ENCODE measurements at regions not wholly inside any gene's neighbourhood (a gene's known extent, or its start where the extent isn't known, plus 50 kb on each side); places are given as distances from the start of the nearest gene placed in this dataset.
"Not testable (repeated sequence)": the region's sequence is repeated elsewhere in the genome, so short reads cannot be mapped to it uniquely, and the experiment has no call there.

GRCh38 chr3:30475038-30475808 is 131.2 kb upstream of the TGFBR2 start:
- H3K36me3 Mint-ChIP-seq: peaks cover 15% of the 10 kb centered on the region
- CTCF ChIA-PET: interaction anchor here (1.0 kb wide), 1 partner anchor 154 kb away, joined by 3 read pairs; no protein-coding TSS in a partner anchor
- ATAC-seq (no peak), DNase-seq (no peak)
- H3K27ac Mint-ChIP-seq: no peak overlapping the region
- H3K9me3 Mint-ChIP-seq (ENCODE audit: low read depth): peaks cover 4% of the 10 kb centered on the region
- peaks cover 15% of the 10 kb centered on the region for H3K4me1 Mint-ChIP-seq
- H3K27me3 Mint-ChIP-seq: no peaks in the 10 kb centered on the region
- no peak overlapping the region for H3K4me3 Mint-ChIP-seq

- H3K27me3 Mint-ChIP-seq: no peaks in the 10 kb centered on the region
- peaks cover 15% of the 10 kb centered on the region for H3K36me3 Mint-ChIP-seq
- CTCF ChIA-PET: interaction anchor here (1.0 kb wide), 1 partner anchor 154 kb away, joined by 3 read pairs; no protein-coding TSS in a partner anchor
- H3K4me3 Mint-ChIP-seq: no peak overlapping the region
- ATAC-seq (no peak), DNase-seq (no peak)
- H3K27ac Mint-ChIP-seq: no peak overlapping the region
- peaks cover 15% of the 10 kb centered on the region for H3K4me1 Mint-ChIP-seq
- H3K9me3 Mint-ChIP-seq (ENCODE audit: low read depth): peaks cover 4% of the 10 kb centered on the region
Observed at GRCh38 chr3:30475809-30476178, 130.6 kb upstream of the TGFBR2 start.

GRCh38 chr3:30476368-30477084 is 129.9 kb upstream of the TGFBR2 start:
- Mint-ChIP-seq H3K4me1 (peaks cover 15% of the 10 kb centered on the region), H3K27ac (no peak overlapping the region), H3K27me3 (no peaks in the 10 kb centered on the region), H3K9me3 (ENCODE audit: low read depth) (peaks cover 4% of the 10 kb centered on the region), H3K4me3 (no peak overlapping the region), H3K36me3 (peaks cover 15% of the 10 kb centered on the region)
- CTCF ChIA-PET: interaction anchor here (0.8 to 1.0 kb wide), 2 partner anchors 103 to 153 kb away, joined by 3 read pairs; no protein-coding TSS in a partner anchor
- DNase-seq (no peak), ATAC-seq (no peak)

DNA sequence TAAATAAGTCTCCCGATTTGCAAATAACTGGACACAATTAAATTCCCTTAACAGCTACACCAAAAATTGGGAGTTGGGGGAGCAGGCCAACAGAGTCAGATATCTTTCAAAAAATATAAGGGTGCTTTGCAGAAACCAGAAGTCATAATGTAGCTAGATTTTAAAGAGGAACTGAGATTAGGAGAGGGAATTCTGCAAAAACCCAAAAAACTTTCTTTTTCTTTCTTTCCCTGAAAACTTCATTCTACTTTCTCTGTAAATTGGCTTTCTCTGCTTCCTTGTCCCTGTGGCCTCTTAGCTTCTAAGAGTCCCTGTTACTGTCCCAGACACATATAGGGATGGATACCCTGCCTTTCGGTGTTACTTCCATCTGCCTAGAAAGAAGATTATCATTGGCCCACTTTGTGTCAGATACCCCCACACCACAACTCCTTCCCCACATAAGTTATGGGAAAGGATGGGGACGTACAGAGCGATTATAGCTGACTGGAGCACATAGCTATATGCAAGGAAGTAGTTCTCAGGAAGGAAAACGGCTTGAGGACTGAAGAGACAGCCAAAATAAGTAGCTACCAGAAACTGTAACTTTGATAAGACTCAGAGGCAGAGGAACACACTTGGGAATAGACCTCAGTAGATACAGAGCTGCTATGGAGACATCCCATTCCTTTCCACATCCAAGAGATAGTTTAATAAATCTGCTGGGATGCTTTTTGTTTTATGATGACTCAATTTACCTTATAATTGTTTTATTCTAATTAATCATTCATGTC is 129.1 kb upstream of the TGFBR2 start:
- Mint-ChIP-seq H3K4me1 (peaks cover 15% of the 10 kb centered on the region), H3K27me3 (no peaks in the 10 kb centered on the region), H3K36me3 (peaks cover 15% of the 10 kb centered on the region), H3K9me3 (ENCODE audit: low read depth) (peaks cover 4% of the 10 kb centered on the region), H3K27ac (no peak overlapping the region), H3K4me3 (no peak overlapping the region)
- CTCF ChIA-PET: interaction anchor here (0.8 to 1.3 kb wide), 3 partner anchors 10 to 102 kb away, joined by 3 read pairs; no protein-coding TSS in a partner anchor
- ATAC-seq: no peak
- no peak for DNase-seq

DNA sequence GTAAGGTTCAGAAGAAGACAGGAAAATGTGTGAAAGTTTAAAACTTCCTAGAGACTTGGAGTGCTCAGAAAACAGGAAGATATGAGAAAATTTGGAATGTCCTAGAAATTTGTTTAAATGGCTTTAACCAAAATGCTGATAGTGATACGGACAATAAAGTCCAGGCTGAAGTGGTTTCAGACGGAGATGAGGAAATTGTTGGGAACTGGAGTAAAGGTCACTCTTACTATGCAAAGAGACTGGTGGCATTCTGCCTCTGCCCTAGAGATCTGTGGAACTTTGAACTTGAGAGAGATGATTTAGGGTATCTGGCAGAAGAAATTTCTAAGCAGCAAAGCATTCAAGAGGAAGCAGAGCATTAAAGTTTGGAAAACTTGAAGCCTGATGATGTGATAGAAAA is 126.7 kb upstream of the TGFBR2 start:
- H3K4me1 Mint-ChIP-seq: peaks cover 12% of the 10 kb centered on the region
- CTCF ChIA-PET; H3K4me3 Mint-ChIP-seq; DNase-seq; ATAC-seq; H3K9me3 Mint-ChIP-seq (ENCODE audit: low read depth); H3K27me3 Mint-ChIP-seq; H3K27ac Mint-ChIP-seq: not testable (repeated sequence)
- H3K36me3 Mint-ChIP-seq: peaks cover 11% of the 10 kb centered on the region

DNA sequence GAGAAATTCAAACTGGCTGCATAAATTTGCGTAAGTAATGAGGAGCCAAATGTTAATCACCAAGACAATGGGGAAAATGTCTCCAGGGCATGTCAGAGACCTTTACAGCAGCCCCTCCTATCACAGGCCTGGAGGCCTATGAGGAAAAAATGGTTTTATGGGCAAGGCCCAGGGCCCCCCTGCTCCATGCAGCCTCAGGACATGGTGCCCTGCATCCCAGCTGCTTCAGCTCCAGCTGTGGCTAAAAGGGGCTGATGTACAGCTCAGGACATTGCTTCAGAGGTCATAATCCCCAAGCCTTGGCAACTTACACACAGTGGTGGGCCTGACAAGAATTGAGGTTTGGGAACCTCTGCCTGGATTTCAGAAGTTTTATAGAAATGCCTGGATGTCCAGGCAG is 126.2 kb upstream of the TGFBR2 start:
- peaks cover 11% of the 10 kb centered on the region for H3K36me3 Mint-ChIP-seq
- DNase-seq; H3K4me3 Mint-ChIP-seq; ATAC-seq; H3K27me3 Mint-ChIP-seq; H3K9me3 Mint-ChIP-seq (ENCODE audit: low read depth); CTCF ChIA-PET; H3K4me1 Mint-ChIP-seq; H3K27ac Mint-ChIP-seq: not testable (repeated sequence)

GRCh38 chr3:30480587-30480986 is 125.8 kb upstream of the TGFBR2 start:
- Mint-ChIP-seq H3K4me1 (peaks cover 4% of the 10 kb centered on the region), H3K36me3 (peaks cover 10% of the 10 kb centered on the region), H3K27me3 (no peaks in the 10 kb centered on the region), H3K4me3 (no peak overlapping the region), H3K27ac (no peak overlapping the region), H3K9me3 (ENCODE audit: low read depth) (peaks cover 6% of the 10 kb centered on the region)
- CTCF ChIA-PET: no interaction called here
- DNase-seq (no peak), ATAC-seq (no peak)

DNA sequence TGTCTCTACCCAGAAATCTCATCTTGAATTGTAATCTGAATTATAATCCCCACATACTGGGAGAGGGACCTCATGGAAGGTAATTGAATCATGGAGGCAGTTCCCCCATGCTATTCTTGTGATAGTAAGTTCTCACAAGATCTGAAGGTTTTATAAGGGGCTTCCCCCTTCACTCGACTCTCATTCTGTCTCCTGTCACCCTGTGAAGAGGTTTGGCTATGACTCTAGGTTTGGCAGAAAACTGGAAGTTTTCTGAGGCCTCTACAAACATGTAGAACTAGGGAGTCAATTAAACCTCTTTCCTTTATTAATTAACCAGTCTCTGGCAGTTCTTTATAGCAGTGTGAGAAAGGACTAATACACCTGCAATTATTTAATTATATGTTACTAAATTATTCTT is 125.2 kb upstream of the TGFBR2 start:
- CTCF ChIA-PET: no interaction called here
- no peaks in the 10 kb centered on the region for H3K27me3 Mint-ChIP-seq
- H3K4me1 Mint-ChIP-seq: peaks cover 4% of the 10 kb centered on the region
- DNase-seq: no peak
- H3K36me3 Mint-ChIP-seq: peaks cover 10% of the 10 kb centered on the region
- no peak overlapping the region for H3K27ac Mint-ChIP-seq
- ATAC-seq: no peak
- H3K9me3 Mint-ChIP-seq (ENCODE audit: low read depth): peaks cover 9% of the 10 kb centered on the region
- H3K4me3 Mint-ChIP-seq: no peak overlapping the region

- peaks cover 20% of the 10 kb centered on the region for H3K9me3 Mint-ChIP-seq (ENCODE audit: low read depth)
- DNase-seq, H3K4me3 Mint-ChIP-seq, H3K4me1 Mint-ChIP-seq, H3K27ac Mint-ChIP-seq, ATAC-seq, CTCF ChIA-PET, H3K27me3 Mint-ChIP-seq: not testable (repeated sequence)
- H3K36me3 Mint-ChIP-seq: peaks cover 14% of the 10 kb centered on the region
Observed at GRCh38 chr3:30484229-30484628, 122.2 kb upstream of the TGFBR2 start.

GRCh38 chr3:30486368-30486767 is 120.0 kb upstream of the TGFBR2 start:
- ATAC-seq: no peak
- Mint-ChIP-seq H3K27me3 (no peaks in the 10 kb centered on the region), H3K27ac (no peak overlapping the region), H3K9me3 (ENCODE audit: low read depth) (peaks cover 22% of the 10 kb centered on the region), H3K36me3 (peaks cover 10% of the 10 kb centered on the region), H3K4me1 (peaks cover 1% of the 10 kb centered on the region), H3K4me3 (no peak overlapping the region)
- no peak for DNase-seq
- CTCF ChIA-PET: no interaction called here

- Mint-ChIP-seq H3K4me1 (peaks cover 1% of the 10 kb centered on the region), H3K27me3 (no peaks in the 10 kb centered on the region), H3K27ac (no peak overlapping the region), H3K4me3 (no peak overlapping the region), H3K36me3 (peaks cover 10% of the 10 kb centered on the region), H3K9me3 (ENCODE audit: low read depth) (peaks cover 22% of the 10 kb centered on the region)
- no peak for DNase-seq
- CTCF ChIA-PET: no interaction called here
- ATAC-seq: no peak
Observed at GRCh38 chr3:30488070-30488756, 118.2 kb upstream of the TGFBR2 start.

DNA sequence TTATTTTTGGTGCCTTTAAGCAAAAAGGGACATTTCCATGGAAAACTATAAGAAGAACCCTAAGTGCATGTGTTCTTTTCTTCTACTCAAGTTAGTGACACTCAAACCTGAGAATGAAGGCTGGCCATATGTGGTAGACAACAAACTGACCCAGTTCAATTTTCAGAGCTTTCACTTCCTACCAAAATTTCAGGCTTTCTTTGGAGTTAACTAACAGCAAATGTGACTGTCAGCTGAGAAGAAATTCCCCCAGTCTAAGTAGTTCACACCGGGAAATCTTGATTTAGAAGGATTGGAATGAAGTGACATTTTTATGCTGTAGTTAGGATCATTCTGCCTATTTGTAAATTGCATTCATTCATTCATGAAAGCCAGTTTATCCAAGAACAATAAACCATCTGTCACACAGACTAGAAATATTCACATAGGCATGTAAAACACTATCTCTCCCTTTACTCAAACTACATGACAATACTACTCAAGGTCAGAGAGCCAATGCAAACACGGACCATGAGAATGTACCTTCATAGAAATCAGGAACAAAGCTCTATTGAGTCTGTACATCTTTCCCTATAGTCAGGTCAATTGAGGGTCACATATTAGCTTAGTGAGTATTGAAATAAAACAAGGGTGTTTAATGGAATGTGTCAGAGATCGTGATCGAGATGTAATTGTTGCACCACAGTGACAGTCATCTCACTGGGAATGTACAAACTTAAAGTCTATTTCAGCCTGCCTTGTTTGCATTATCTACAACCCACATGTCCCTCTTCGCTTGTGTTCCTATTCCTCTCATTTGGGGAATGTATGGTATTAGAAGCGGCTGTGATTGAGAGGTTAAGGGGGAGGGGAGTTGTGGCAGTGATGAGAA is 113.8 kb upstream of the TGFBR2 start:
- peaks cover 10% of the 10 kb centered on the region for H3K36me3 Mint-ChIP-seq
- H3K4me3 Mint-ChIP-seq: no peak overlapping the region
- no peak overlapping the region for H3K27ac Mint-ChIP-seq
- peaks cover 14% of the 10 kb centered on the region for H3K9me3 Mint-ChIP-seq (ENCODE audit: low read depth)
- no peak for ATAC-seq
- H3K27me3 Mint-ChIP-seq: no peaks in the 10 kb centered on the region
- CTCF ChIA-PET: no interaction called here
- H3K4me1 Mint-ChIP-seq: no peaks in the 10 kb centered on the region
- no peak for DNase-seq
